GM21737 (cell line): ENCODE measurements at regions not wholly inside any gene's neighbourhood (a gene's known extent, or its start where the extent isn't known, plus 50 kb on each side); places are given as distances from the start of the nearest gene placed in this dataset.

ENCODE experiments used
- ATAC-seq: cut with Tn5 transposase; IDR thresholded peaks from one replicate; pipeline ENCODE4 v1.9.1; 2021; ENCODE audit warnings: mild to moderate bottlenecking, moderate library complexity; ENCODE audit not compliant: unreplicated experiment

GRCh38 chr6:133688705-133689492 is 200.0 kb upstream of the TCF21 start:
- ATAC-seq = no peak

GRCh38 chr6:133689863-133690262 is 199.1 kb upstream of the TCF21 start:
- no peak for ATAC-seq

- no peak for ATAC-seq
Measured at GRCh38 chr6:133693565-133693964, 195.3 kb upstream of the TCF21 start.

- ATAC-seq = no peak
Measured at GRCh38 chr6:133697185-133697584, 191.7 kb upstream of the TCF21 start.

GRCh38 chr6:133697666-133698065 is 191.2 kb upstream of the TCF21 start:
- no peak for ATAC-seq

- no peak for ATAC-seq
Measured at GRCh38 chr6:133698272-133698671, 190.6 kb upstream of the TCF21 start.

- ATAC-seq = no peak
Measured at GRCh38 chr6:133699741-133700385, 189.1 kb upstream of the TCF21 start.

GRCh38 chr6:133701633-133702331 is 187.1 kb upstream of the TCF21 start:
- no peak for ATAC-seq

GRCh38 chr6:133704371-133704770 is 184.5 kb upstream of the TCF21 start:
- no peak for ATAC-seq

GRCh38 chr6:133705066-133705465 is 183.8 kb upstream of the TCF21 start:
- no peak for ATAC-seq

- no peak for ATAC-seq
Measured at GRCh38 chr6:133705731-133706130, 183.2 kb upstream of the TCF21 start.

- ATAC-seq = peak; percentile 71
Measured at GRCh38 chr6:133707456-133707855, 181.5 kb upstream of the TCF21 start.

GRCh38 chr6:133710826-133711225 is 178.1 kb upstream of the TCF21 start:
- ATAC-seq = no peak

GRCh38 chr6:133715270-133715669 is 173.6 kb upstream of the TCF21 start:
- ATAC-seq = no peak

GRCh38 chr6:133724726-133725125 is 164.2 kb upstream of the TCF21 start:
- no peak for ATAC-seq

- ATAC-seq = no peak
Measured at GRCh38 chr6:133726188-133726587, 162.7 kb upstream of the TCF21 start.

GRCh38 chr6:133730881-133731280 is 158.0 kb upstream of the TCF21 start:
- no peak for ATAC-seq

- ATAC-seq = no peak
Measured at GRCh38 chr6:133740218-133740617, 148.7 kb upstream of the TCF21 start.

GRCh38 chr6:133740816-133741215 is 148.1 kb upstream of the TCF21 start:
- ATAC-seq = no peak

- no peak for ATAC-seq
Measured at GRCh38 chr6:133741375-133741861, 147.5 kb upstream of the TCF21 start.

- ATAC-seq = no peak
Measured at GRCh38 chr6:133743621-133744020, 145.3 kb upstream of the TCF21 start.

GRCh38 chr6:133746417-133746770 is 142.5 kb upstream of the TCF21 start:
- no peak for ATAC-seq
